Tibial nerve (tissue), 4 donors: ENCODE measurements at regions not wholly inside any gene's neighbourhood (a gene's known extent, or its start where the extent isn't known, plus 50 kb on each side); places are given as distances from the start of the nearest gene placed in this dataset.

Source experiments
- DNase-seq, 2 donors: peaks; one replicate each; pipeline ENCODE4 v3.0.0-alpha.2; 2019; ENCODE audit warnings: low spot score in 2 of 2
- H3K27ac ChIP-seq, 4 donors: fragments of 200-600 bp; sonication (generic) in 3 of 4; one replicate each; pipeline ENCODE4 v1.5.1; 2017 to 2019; ENCODE audit warnings: mild to moderate bottlenecking in 1 of 4
- H3K27me3 ChIP-seq, 2 donors: fragments of 200-600 bp; sonication (generic) in 1 of 2; one replicate each; pipeline versions ENCODE4 v1.5.1 to v1.6.0; 2017 to 2019
- H3K36me3 ChIP-seq, 3 donors: fragments of 200-600 bp; sonication (generic); one replicate each; pipeline ENCODE4 v1.5.1; 2018 to 2019
- H3K4me1 ChIP-seq, 4 donors: fragments of 200-600 bp; sonication (generic) in 3 of 4; one replicate each; pipeline ENCODE4 v1.5.1; 2017 to 2019
- H3K4me3 ChIP-seq, 4 donors: fragments of 200-600 bp; sonication (generic) in 3 of 4; one replicate each; pipeline ENCODE4 v1.5.1; 2017 to 2019; ENCODE audit warnings: mild to moderate bottlenecking in 1 of 4, moderate library complexity in 1 of 4
- H3K9me3 ChIP-seq, 4 donors: fragments of 200-600 bp; sonication (generic) in 3 of 4; one replicate each; pipeline ENCODE4 v1.5.1; 2017 to 2019
- CTCF ChIP-seq, 5 experiments: fragments of 200-600 bp in 3 of 5; fragments of 450-650 bp in 2 of 5; sonication (generic) in 3 of 5; IDR thresholded peaks; one replicate each; pipeline ENCODE4 v1.5.1; 2016 to 2019; ENCODE audit warnings: antibody characterized with exemption in 5 of 5, mild to moderate bottlenecking in 3 of 5, moderate library complexity in 2 of 5
- EP300 ChIP-seq, 2 donors: sonication (generic); formaldehyde crosslinking; IDR thresholded peaks; one replicate each; pipeline ENCODE4 v1.6.1; 2017; ENCODE audit warnings: antibody characterized with exemption in 2 of 2, mild to moderate bottlenecking in 1 of 2
- POLR2A ChIP-seq, 2 donors: fragments of 450-650 bp; IDR thresholded peaks; one replicate each; pipeline ENCODE4 v1.6.1; 2017; ENCODE audit warnings: antibody characterized with exemption in 2 of 2, mild to moderate bottlenecking in 2 of 2, moderate library complexity in 2 of 2
- WGBS, 2 donors: methylation state at CpG; one replicate each; pipeline ENCODE4 v1.1.5; 2018; 5-methylcytosine and 5-hydroxymethylcytosine counted together

DNA sequence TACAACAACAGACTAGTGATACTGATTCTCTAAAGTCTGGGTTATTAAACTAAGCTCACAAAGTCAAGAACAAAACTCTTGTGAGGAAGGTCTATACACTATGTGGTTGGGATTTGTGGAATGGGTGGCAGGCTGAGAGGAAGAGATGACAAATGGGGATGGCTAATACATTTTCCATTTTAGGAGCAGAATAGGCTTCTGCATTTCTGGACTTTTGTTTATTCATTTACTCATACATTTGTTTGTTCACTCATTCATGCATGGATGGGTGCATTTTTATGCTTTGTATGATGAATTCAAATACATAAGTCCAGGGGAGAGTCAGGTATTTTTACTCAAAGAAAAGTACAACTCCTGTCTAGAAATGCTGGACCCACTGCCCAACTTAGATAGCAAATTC lies 637.4 kb upstream of the CDH2 start:
- no peak for DNase-seq
- peaks cover 0 to 4% (median 0%) of the 10 kb centered on the region in 4 donors for H3K9me3 ChIP-seq
- no peaks in the 10 kb centered on the region for H3K4me1 ChIP-seq
- no peak for TF ChIP-seq POLR2A (IDR thresholded peaks at IDR 0.05)
- no peak for TF ChIP-seq EP300 (IDR thresholded peaks at IDR 0.05)
- TF ChIP-seq CTCF (IDR thresholded peaks at IDR 0.05): no peak
- no peak overlapping the region for H3K27ac ChIP-seq
- no peaks in the 10 kb centered on the region for H3K36me3 ChIP-seq
- no peak overlapping the region for H3K4me3 ChIP-seq
- no peaks in the 10 kb centered on the region for H3K27me3 ChIP-seq

DNA sequence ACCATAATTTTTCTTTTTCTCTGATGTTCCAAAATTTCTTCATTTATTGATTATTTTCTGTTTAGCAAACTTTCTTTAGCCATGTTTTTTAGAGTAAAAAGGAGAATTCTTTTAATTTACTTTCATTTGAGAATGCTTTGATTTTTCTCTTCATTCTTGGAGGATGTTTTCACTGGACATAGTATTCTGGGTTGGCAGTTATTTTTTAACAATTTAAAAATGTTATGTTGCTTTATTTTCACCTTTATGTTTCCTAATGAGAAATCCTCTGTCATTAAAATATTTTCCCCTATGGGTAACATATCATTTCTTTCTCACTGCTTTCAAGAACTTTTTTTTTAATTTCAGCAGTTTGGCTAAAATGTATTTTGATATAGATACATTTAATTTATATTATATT lies 631.4 kb upstream of the CDH2 start:
- Histone ChIP-seq H3K27me3 (no peaks in the 10 kb centered on the region), H3K9me3 (peaks cover 0 to 15% (median 1%) of the 10 kb centered on the region in 4 donors), H3K4me3 (no peak overlapping the region), H3K36me3 (no peaks in the 10 kb centered on the region), H3K4me1 (no peaks in the 10 kb centered on the region), H3K27ac (no peak overlapping the region)
- TF ChIP-seq POLR2A (IDR thresholded peaks at IDR 0.05) (no peak), CTCF (IDR thresholded peaks at IDR 0.05) (no peak), EP300 (IDR thresholded peaks at IDR 0.05) (no peak)
- DNase-seq: no peak

DNA sequence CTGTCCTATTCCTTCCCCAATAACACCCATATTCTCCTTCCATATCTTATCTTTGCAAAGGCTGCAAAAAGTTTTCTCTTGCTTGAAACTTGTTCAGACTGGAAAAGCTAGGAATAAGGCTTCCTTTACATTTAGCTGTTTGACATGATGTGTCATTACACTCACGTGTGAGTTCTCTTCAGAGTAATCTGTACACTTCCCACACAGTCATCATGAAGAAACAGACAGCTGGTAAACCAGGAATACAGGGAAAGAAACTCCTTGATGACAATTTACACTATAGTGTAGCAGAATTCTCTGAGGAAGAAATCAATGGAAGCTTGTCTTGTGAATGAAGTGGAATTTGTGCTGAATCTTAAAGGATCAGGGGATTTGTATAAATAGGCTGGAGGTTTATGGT lies 628.6 kb upstream of the CDH2 start:
- 31 to 47% methylated on average over 1 of the region's 1 CpG for WGBS, 2 donors
- H3K36me3 ChIP-seq: no peaks in the 10 kb centered on the region
- H3K9me3 ChIP-seq: peaks cover 0 to 15% (median 1%) of the 10 kb centered on the region in 4 donors
- TF ChIP-seq EP300 (IDR thresholded peaks at IDR 0.05) (no peak), CTCF (IDR thresholded peaks at IDR 0.05) (no peak), POLR2A (IDR thresholded peaks at IDR 0.05) (no peak)
- DNase-seq: no peak
- H3K4me3 ChIP-seq: no peak overlapping the region
- H3K27ac ChIP-seq: no peak overlapping the region
- H3K4me1 ChIP-seq: no peaks in the 10 kb centered on the region
- no peaks in the 10 kb centered on the region for H3K27me3 ChIP-seq

DNA sequence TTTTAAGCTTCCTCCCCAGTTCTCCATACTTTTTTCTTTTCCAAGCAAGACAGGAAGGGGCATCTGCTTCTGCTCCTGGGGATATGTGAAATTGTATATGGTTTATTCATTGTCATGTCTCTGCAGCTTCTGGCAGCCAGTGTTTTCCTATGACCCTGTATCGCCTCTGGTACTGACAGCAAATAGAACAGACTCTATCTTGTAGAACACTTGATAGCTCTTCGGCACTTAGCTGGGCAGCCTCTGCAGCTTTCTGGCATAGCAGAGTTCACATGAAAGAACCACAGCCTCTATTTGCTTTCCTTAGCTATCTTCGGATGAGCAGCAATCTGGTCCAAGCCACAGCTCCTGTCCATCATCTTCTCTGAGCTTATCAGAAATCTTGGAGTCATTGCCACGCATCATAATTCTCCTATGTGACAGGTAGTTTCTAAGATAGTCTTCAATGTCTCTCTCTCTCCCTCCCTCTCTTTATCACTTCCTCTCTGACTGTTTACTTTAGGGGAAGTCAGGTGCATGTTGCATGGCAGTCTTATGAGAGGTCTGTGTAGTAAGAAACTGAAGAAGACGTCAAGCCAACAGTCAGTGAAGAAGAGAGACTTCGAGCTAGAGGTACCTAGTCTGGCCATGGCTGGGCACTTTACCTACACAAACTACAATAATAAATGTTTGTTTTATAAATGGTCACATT lies 627.7 kb upstream of the CDH2 start:
- H3K27me3 ChIP-seq: no peaks in the 10 kb centered on the region
- WGBS, 2 donors: 71 to 77% methylated on average over 6 of the region's 6 CpGs
- no peak overlapping the region for H3K4me3 ChIP-seq
- TF ChIP-seq POLR2A (IDR thresholded peaks at IDR 0.05) (no peak), CTCF (IDR thresholded peaks at IDR 0.05) (no peak), EP300 (IDR thresholded peaks at IDR 0.05) (no peak)
- peaks cover 0 to 15% (median 1%) of the 10 kb centered on the region in 4 donors for H3K9me3 ChIP-seq
- H3K27ac ChIP-seq: no peak overlapping the region
- no peaks in the 10 kb centered on the region for H3K36me3 ChIP-seq
- DNase-seq: no peak
- no peaks in the 10 kb centered on the region for H3K4me1 ChIP-seq

GRCh38 chr18:28802546-28802945 lies 625.6 kb upstream of the CDH2 start:
- DNase-seq: no peak
- no peaks in the 10 kb centered on the region for H3K36me3 ChIP-seq
- H3K9me3 ChIP-seq: no peaks in the 10 kb centered on the region
- H3K27ac ChIP-seq: no peak overlapping the region
- H3K4me1 ChIP-seq: no peaks in the 10 kb centered on the region
- TF ChIP-seq CTCF (IDR thresholded peaks at IDR 0.05) (no peak), POLR2A (IDR thresholded peaks at IDR 0.05) (no peak), EP300 (IDR thresholded peaks at IDR 0.05) (no peak)
- 55 to 64% methylated on average over 4 of the region's 4 CpGs for WGBS, 2 donors
- H3K27me3 ChIP-seq: no peaks in the 10 kb centered on the region
- no peak overlapping the region for H3K4me3 ChIP-seq
